ENCODE measurements at regions not wholly inside any gene's neighbourhood (a gene's known extent, or its start where the extent isn't known, plus 50 kb on each side); places are given as distances from the start of the nearest gene placed in this dataset.
"Not testable (repeated sequence)": the region's sequence is repeated elsewhere in the genome, so short reads cannot be mapped to it uniquely, and the experiment has no call there.

DNA sequence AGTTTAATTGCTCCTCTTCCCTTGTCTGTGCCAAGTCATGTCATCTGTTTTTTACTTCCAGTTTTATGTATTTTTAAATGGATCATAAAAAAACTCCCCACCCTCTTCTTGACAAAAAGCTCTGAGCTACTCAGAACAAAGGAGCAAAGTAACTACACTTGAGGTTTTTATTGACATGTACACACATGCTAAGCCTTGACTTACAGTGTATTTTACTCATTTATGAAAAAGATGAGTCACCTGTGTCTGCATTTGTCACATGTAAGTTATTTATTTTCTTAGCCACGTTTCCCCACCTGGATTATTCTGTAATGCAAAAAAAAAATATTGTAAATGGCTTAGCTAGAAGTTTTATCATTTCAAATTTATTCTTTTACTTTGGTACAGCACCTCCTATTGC, 628.8 kb upstream of the SLC35B3 start:
- H3K4me3 Mint-ChIP-seq = no peak overlapping the region
- DNase-seq (ENCODE audit: low spot score) = no peak
- H3K36me3 Mint-ChIP-seq (ENCODE audit: low read depth) = no peaks in the 10 kb centered on the region
- H3K4me1 Mint-ChIP-seq (ENCODE audit: low read depth) = no peaks in the 10 kb centered on the region
- no peaks in the 10 kb centered on the region for H3K9me3 Mint-ChIP-seq
- H3K27ac Mint-ChIP-seq = no peak overlapping the region
- intact Hi-C loops (cut with micrococcal nuclease) = no loop called here
- H3K27me3 Mint-ChIP-seq (ENCODE audit: insufficient read depth) = peaks cover 2% of the 10 kb centered on the region

GRCh38 chr6:9062596-9062995, 627.3 kb upstream of the SLC35B3 start:
- H3K9me3 Mint-ChIP-seq = no peaks in the 10 kb centered on the region
- H3K27me3 Mint-ChIP-seq (ENCODE audit: insufficient read depth) = peaks cover 2% of the 10 kb centered on the region
- no peak for DNase-seq (ENCODE audit: low spot score)
- no peak overlapping the region for H3K27ac Mint-ChIP-seq
- no peaks in the 10 kb centered on the region for H3K36me3 Mint-ChIP-seq (ENCODE audit: low read depth)
- intact Hi-C loops (cut with micrococcal nuclease) = no loop called here
- H3K4me3 Mint-ChIP-seq = no peak overlapping the region
- no peaks in the 10 kb centered on the region for H3K4me1 Mint-ChIP-seq (ENCODE audit: low read depth)

GRCh38 chr6:9057937-9058336, 622.6 kb upstream of the SLC35B3 start:
- intact Hi-C loops (cut with micrococcal nuclease) = no loop called here
- Mint-ChIP-seq H3K4me3 (no peak overlapping the region), H3K4me1 (ENCODE audit: low read depth) (no peaks in the 10 kb centered on the region), H3K27ac (no peak overlapping the region), H3K9me3 (no peaks in the 10 kb centered on the region), H3K36me3 (ENCODE audit: low read depth) (no peaks in the 10 kb centered on the region), H3K27me3 (ENCODE audit: insufficient read depth) (no peaks in the 10 kb centered on the region)
- DNase-seq (ENCODE audit: low spot score) = no peak

GRCh38 chr6:9056556-9056955, 621.2 kb upstream of the SLC35B3 start:
- Mint-ChIP-seq H3K27me3 (ENCODE audit: insufficient read depth) (no peaks in the 10 kb centered on the region), H3K4me3 (no peak overlapping the region), H3K36me3 (ENCODE audit: low read depth) (no peaks in the 10 kb centered on the region), H3K9me3 (no peaks in the 10 kb centered on the region), H3K27ac (no peak overlapping the region), H3K4me1 (ENCODE audit: low read depth) (no peaks in the 10 kb centered on the region)
- intact Hi-C loops (cut with micrococcal nuclease) = no loop called here
- DNase-seq (ENCODE audit: low spot score) = no peak

- no peak for DNase-seq (ENCODE audit: low spot score)
- H3K27me3 Mint-ChIP-seq (ENCODE audit: insufficient read depth) = no peaks in the 10 kb centered on the region
- no peaks in the 10 kb centered on the region for H3K36me3 Mint-ChIP-seq (ENCODE audit: low read depth)
- H3K4me3 Mint-ChIP-seq = no peak overlapping the region
- no peak overlapping the region for H3K27ac Mint-ChIP-seq
- intact Hi-C loops (cut with micrococcal nuclease) = no loop called here
- no peaks in the 10 kb centered on the region for H3K4me1 Mint-ChIP-seq (ENCODE audit: low read depth)
- peaks cover 18% of the 10 kb centered on the region for H3K9me3 Mint-ChIP-seq
These were observed 609.1 kb upstream of the SLC35B3 start for GRCh38 chr6:9044426-9044825.

GRCh38 chr6:9040718-9041117, 605.4 kb upstream of the SLC35B3 start:
- Mint-ChIP-seq H3K36me3 (ENCODE audit: low read depth) (no peaks in the 10 kb centered on the region), H3K27me3 (ENCODE audit: insufficient read depth) (no peaks in the 10 kb centered on the region), H3K27ac (no peak overlapping the region), H3K4me1 (ENCODE audit: low read depth) (no peaks in the 10 kb centered on the region), H3K9me3 (peaks cover 18% of the 10 kb centered on the region), H3K4me3 (no peak overlapping the region)
- intact Hi-C loops (cut with micrococcal nuclease) = no loop called here
- no peak for DNase-seq (ENCODE audit: low spot score)

DNA sequence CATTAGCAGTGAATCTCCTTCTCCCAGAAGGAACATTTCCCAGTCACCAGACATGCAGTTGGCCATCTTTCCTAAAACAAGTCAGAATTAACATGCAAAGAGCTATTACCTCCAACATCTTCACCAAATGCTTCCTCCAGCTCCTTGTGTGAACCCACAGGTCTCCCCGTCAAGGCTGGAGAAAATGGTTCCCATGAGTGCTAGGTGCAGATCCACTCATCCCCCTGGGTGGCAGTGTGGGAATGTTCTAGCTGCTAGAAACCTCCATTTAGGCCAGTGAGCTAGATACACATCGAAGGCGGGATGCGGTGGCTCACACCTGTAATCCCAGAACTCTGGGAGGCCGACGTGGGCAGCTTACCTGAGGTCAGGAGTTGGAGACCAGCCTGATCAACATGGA, 603.9 kb upstream of the SLC35B3 start:
- Mint-ChIP-seq H3K4me3 (no peak overlapping the region), H3K27me3 (ENCODE audit: insufficient read depth) (no peaks in the 10 kb centered on the region), H3K36me3 (ENCODE audit: low read depth) (no peaks in the 10 kb centered on the region), H3K27ac (no peak overlapping the region), H3K4me1 (ENCODE audit: low read depth) (no peaks in the 10 kb centered on the region), H3K9me3 (peaks cover 18% of the 10 kb centered on the region)
- DNase-seq (ENCODE audit: low spot score) = no peak
- intact Hi-C loops (cut with micrococcal nuclease) = no loop called here

GRCh38 chr6:9028086-9028485, 592.7 kb upstream of the SLC35B3 start:
- Mint-ChIP-seq H3K36me3 (ENCODE audit: low read depth) (no peaks in the 10 kb centered on the region), H3K27me3 (ENCODE audit: insufficient read depth) (no peaks in the 10 kb centered on the region), H3K4me1 (ENCODE audit: low read depth) (no peaks in the 10 kb centered on the region)

DNA sequence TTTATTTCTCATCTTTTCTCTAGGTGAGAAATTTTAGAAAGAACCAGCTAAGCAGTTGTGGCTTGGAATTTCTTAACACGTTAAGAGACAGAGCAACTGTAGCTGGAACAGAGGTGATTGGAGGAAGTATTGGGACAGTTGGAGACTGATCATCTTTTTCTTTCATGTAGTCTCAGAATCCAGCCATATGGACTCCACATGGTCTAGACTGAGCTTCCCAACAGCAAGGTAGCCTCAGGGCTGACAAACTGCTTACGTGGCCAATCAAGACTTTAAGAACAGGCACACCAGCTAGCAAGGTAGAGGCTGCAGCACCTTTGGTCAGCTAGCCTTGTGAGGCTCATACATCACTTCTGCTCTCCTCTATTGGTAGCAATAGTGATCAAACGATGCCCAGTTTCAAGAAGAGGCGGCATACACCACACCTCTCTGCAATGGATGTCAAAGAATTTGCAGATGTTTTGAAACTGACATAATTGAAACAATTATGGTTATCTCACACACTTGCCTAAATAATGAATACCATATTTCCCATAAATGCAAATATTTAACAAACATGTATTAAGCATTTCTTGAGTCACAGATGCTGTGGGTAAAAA, 590.5 kb upstream of the SLC35B3 start:
- no peaks in the 10 kb centered on the region for H3K27me3 Mint-ChIP-seq (ENCODE audit: insufficient read depth)
- H3K4me3 Mint-ChIP-seq = no peak overlapping the region
- no peaks in the 10 kb centered on the region for H3K9me3 Mint-ChIP-seq
- no peak for DNase-seq (ENCODE audit: low spot score)
- H3K4me1 Mint-ChIP-seq (ENCODE audit: low read depth) = no peaks in the 10 kb centered on the region
- H3K36me3 Mint-ChIP-seq (ENCODE audit: low read depth) = no peaks in the 10 kb centered on the region
- H3K27ac Mint-ChIP-seq = no peak overlapping the region
- intact Hi-C loops (cut with micrococcal nuclease) = no loop called here

More at GRCh38 chr6:9028086-9028485, 592.7 kb upstream of the SLC35B3 start:
- no peaks in the 10 kb centered on the region for H3K9me3 Mint-ChIP-seq
- H3K4me3 Mint-ChIP-seq = no peak overlapping the region
- no peak overlapping the region for H3K27ac Mint-ChIP-seq
- DNase-seq (ENCODE audit: low spot score) = no peak
- intact Hi-C loops (cut with micrococcal nuclease) = no loop called here

DNA sequence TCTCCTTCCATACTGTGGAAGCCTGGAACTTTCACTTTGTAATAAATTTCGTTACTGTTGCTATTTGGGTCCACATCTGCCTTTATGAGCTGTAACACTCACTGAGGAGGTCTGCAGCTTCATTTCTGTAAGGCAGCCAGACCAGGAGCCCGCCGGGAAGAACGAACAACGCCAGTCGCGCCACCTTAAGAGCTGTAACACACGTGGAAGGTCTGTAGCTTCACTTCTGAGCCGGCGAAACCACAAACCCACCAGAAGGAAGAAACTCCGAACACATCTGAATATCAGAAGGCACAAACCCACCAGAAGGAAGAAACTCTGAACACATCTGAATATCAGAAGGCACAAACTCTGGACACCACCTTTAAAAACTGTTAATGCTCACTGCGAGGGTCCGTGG, 589.9 kb upstream of the SLC35B3 start:
- no peaks in the 10 kb centered on the region for H3K36me3 Mint-ChIP-seq (ENCODE audit: low read depth)
- H3K27ac Mint-ChIP-seq = no peak overlapping the region
- H3K4me1 Mint-ChIP-seq (ENCODE audit: low read depth) = no peaks in the 10 kb centered on the region
- H3K4me3 Mint-ChIP-seq = no peak overlapping the region
- intact Hi-C loops (cut with micrococcal nuclease) = no loop called here
- DNase-seq (ENCODE audit: low spot score) = no peak
- no peaks in the 10 kb centered on the region for H3K27me3 Mint-ChIP-seq (ENCODE audit: insufficient read depth)
- H3K9me3 Mint-ChIP-seq = no peaks in the 10 kb centered on the region

DNA sequence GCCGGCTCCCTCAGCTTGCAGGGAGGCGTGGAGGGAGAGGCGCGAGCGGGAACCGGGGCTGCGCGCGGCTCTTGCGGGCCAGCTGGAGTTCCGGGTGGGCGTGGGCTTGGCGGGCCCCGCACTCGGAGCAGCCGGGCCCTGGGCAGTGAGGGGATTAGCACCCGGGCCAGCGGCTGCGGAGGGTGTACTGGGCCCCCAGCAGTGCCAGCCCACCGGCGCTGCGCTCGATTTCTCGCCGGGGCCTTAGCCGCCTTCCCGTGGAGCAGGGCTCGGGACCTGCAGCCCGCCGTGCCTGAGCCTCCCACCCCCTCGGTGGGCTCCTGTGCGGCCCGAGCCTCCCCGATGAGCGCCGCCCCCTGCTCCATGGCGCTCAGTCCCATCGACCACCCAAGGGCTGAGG, 588.9 kb upstream of the SLC35B3 start:
- H3K4me1 Mint-ChIP-seq (ENCODE audit: low read depth); intact Hi-C loops (cut with micrococcal nuclease); H3K27ac Mint-ChIP-seq; DNase-seq (ENCODE audit: low spot score); H3K4me3 Mint-ChIP-seq; H3K36me3 Mint-ChIP-seq (ENCODE audit: low read depth); H3K27me3 Mint-ChIP-seq (ENCODE audit: insufficient read depth); H3K9me3 Mint-ChIP-seq: not testable (repeated sequence)

DNA sequence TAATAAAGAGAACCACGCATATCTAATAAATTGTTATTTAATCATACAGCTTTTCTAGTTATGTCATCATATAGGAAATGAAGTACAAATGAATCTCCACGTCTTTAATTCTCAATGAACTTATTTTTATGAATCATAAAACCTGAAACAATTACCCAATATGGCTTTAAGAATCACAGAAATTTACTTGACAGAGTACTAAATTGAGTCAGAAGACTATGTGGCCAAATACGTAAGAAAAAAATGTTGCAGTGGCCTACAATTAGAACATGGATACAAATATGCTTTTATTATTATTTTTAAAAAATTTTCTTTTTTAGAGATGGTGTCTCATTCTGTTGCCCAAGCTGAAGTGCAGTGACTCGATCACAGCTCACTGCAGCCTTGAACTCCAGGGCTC, 584.7 kb upstream of the SLC35B3 start:
- no peak for DNase-seq (ENCODE audit: low spot score)
- Mint-ChIP-seq H3K27ac (no peak overlapping the region), H3K9me3 (no peaks in the 10 kb centered on the region), H3K4me3 (no peak overlapping the region), H3K36me3 (ENCODE audit: low read depth) (no peaks in the 10 kb centered on the region), H3K27me3 (ENCODE audit: insufficient read depth) (no peaks in the 10 kb centered on the region), H3K4me1 (ENCODE audit: low read depth) (no peaks in the 10 kb centered on the region)
- intact Hi-C loops (cut with micrococcal nuclease) = no loop called here

DNA sequence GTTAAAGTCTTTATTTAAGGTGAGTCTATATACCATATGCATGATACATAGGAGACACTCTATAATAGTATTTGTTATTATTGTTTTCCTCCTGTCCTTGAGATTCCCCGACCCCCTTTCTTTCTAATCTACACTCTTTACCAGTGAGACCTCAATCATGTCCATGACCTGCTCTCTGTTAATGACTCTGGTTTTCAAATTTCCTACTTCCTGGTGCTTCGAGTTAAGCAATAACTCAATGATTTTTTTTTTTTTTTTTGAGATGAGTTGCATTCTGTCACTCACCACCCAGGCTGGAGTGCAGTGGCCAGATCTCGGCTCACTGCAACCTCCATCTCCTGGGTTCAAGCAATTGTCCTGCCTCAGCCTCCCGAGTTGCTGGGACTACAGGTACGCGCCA, 574.6 kb upstream of the SLC35B3 start:
- intact Hi-C loops (cut with micrococcal nuclease) = no loop called here
- Mint-ChIP-seq H3K27me3 (ENCODE audit: insufficient read depth) (no peaks in the 10 kb centered on the region), H3K4me3 (no peak overlapping the region), H3K36me3 (ENCODE audit: low read depth) (no peaks in the 10 kb centered on the region), H3K4me1 (ENCODE audit: low read depth) (no peaks in the 10 kb centered on the region), H3K9me3 (no peaks in the 10 kb centered on the region), H3K27ac (no peak overlapping the region)
- no peak for DNase-seq (ENCODE audit: low spot score)

- H3K4me3 Mint-ChIP-seq = no peak overlapping the region
- intact Hi-C loops (cut with micrococcal nuclease) = no loop called here
- H3K27ac Mint-ChIP-seq = no peak overlapping the region
- no peak for DNase-seq (ENCODE audit: low spot score)
- no peaks in the 10 kb centered on the region for H3K9me3 Mint-ChIP-seq
- no peaks in the 10 kb centered on the region for H3K36me3 Mint-ChIP-seq (ENCODE audit: low read depth)
- no peaks in the 10 kb centered on the region for H3K4me1 Mint-ChIP-seq (ENCODE audit: low read depth)
- no peaks in the 10 kb centered on the region for H3K27me3 Mint-ChIP-seq (ENCODE audit: insufficient read depth)
These were observed 571.7 kb upstream of the SLC35B3 start for GRCh38 chr6:9007027-9007426.
